GM20000 (cell line): ENCODE measurements at regions not wholly inside any gene's neighbourhood (a gene's known extent, or its start where the extent isn't known, plus 50 kb on each side); places are given as distances from the start of the nearest gene placed in this dataset.

Experiments
- DNase-seq: peaks from one replicate; pipeline ENCODE4 v3.0.0; 2012; ENCODE audit warnings: low spot score
- TF ChIP-seq, protein P1 (sequence below): IDR thresholded peaks from 2 replicates; pipeline ENCODE4 v1.5.1; 2012; ENCODE audit warnings: mild to moderate bottlenecking, control low read depth; ENCODE audit errors: extremely low read depth, missing control alignments

DNA sequence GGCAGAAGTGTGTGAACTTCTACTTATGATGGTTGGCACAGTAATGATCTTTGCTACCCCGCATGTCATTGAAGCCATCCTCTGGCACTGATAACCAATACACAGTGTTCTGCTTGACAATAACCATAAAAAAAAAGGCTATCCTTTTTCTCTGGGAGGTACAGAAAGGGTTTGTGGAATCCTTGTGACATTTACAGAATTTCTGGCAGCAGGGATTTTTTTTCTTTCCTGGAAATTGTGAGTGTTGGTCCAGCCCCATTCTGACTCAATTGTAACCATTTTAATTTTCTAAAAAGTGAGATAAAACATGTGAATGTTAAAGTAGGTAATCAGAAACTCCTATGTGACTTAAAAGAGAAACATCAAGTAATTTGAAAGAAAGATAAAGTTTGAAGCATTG is 943.8 kb downstream of the TMTC2 start:
- TF ChIP-seq, protein P1, sequence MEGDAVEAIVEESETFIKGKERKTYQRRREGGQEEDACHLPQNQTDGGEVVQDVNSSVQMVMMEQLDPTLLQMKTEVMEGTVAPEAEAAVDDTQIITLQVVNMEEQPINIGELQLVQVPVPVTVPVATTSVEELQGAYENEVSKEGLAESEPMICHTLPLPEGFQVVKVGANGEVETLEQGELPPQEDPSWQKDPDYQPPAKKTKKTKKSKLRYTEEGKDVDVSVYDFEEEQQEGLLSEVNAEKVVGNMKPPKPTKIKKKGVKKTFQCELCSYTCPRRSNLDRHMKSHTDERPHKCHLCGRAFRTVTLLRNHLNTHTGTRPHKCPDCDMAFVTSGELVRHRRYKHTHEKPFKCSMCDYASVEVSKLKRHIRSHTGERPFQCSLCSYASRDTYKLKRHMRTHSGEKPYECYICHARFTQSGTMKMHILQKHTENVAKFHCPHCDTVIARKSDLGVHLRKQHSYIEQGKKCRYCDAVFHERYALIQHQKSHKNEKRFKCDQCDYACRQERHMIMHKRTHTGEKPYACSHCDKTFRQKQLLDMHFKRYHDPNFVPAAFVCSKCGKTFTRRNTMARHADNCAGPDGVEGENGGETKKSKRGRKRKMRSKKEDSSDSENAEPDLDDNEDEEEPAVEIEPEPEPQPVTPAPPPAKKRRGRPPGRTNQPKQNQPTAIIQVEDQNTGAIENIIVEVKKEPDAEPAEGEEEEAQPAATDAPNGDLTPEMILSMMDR, result no peak

DNA sequence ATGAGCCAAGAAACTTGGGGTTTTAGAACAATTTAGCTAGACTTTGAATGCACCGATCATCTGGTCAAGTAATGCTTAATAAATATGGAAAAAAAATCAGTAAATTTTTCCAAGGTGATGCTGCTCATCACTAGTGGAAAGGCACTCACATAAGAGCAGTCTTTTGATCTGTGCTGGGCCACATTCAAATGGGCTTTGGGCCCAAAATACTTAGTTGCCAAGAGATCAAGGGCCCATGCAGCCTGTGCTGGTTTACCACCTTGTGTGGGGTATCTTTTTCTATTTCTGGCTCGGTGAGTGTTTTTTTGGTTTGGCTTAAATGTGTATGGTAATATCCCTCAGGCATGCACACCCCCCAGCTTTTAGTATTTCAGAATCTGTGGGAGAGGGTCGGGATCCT is 943.2 kb downstream of the TMTC2 start:
- no peak for DNase-seq
- TF ChIP-seq, protein P1, result no peak

More for the DNA sequence above, 943.8 kb downstream of the TMTC2 start:
- no peak for DNase-seq

DNA sequence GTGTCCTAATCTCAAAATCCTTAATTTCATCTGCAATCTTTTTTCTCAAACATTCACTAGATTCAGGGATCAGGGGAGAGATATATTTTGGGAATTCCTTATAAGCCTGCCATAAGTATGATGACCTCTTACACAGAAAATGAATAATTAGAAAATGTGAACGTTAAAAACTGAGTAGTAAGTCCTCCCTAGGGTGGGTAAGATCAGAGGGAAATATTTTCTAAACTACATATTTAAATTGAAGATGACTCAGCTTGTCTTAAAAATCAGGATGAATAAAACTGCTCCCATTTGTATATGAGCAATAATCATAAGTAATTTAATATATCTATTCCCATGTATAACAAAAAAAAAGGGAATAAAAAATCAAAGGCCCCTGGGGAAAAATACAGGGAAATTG is 935.5 kb downstream of the TMTC2 start:
- no peak for DNase-seq
- TF ChIP-seq, protein P1, result no peak

DNA sequence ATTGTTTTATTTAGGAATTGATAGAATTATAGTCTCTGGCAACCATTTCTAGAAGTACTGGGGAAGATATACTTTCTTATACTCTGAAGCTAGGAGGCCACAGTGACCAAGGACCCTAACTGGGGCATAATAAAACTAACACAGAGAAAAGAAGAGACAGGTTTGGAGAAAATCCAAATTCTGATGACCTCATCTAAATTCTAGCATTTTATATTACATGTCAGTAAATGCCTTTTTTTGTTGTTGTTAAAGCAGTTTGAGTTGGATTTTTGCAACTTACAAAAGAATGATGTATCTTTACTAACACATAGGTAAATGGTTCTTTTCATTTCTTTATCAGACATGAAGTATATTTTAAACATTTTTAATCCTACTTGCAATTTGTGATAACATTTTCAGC is 933.3 kb downstream of the TMTC2 start:
- TF ChIP-seq, protein P1, result no peak

DNA sequence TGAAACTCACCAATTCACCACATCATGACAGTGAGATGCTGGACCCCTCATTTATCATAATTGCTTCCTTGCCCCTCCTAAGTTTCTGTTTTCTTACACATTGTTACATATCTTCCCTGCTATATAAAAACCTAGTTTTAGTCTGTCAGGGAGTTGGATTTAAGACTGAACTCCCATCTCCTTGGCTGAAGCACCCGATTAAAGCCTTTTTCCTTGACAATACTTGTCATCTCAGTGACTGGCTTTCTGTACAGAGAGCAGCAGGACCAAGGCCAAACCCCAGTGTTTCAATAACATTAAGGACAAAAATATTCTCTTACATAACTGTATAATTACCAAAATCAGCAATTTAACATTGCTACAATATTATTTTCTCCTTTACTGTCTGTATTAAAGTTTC is 928.4 kb downstream of the TMTC2 start:
- no peak for DNase-seq
- TF ChIP-seq, protein P1, result no peak

More for the DNA sequence above, 933.3 kb downstream of the TMTC2 start:
- DNase-seq, result no peak

DNA sequence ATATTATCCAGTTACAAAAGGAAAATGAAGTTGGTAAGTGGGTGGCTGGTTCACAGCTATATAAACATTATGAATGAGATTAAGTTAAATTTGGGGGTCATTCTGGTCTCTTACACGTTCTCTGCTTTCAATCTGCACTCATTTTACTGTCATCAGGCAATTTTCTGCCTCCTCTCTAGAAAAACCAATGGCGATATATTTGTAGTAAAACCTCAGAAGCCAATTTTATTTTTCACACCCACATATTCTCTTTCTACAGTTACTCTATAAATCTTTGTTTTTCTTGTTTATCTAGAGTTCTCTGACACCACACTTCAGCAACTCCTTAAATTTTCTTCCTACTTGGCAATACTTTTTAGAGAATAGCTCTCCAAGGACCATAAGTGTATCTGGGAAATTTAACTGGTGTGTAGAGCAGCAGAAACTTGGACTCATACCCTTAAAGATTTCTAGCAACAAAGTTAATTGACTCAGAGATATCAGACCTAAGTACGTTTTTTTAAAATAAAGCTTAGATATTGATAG is 926.9 kb downstream of the TMTC2 start:
- no peak for DNase-seq
- TF ChIP-seq, protein P1, result no peak

DNA sequence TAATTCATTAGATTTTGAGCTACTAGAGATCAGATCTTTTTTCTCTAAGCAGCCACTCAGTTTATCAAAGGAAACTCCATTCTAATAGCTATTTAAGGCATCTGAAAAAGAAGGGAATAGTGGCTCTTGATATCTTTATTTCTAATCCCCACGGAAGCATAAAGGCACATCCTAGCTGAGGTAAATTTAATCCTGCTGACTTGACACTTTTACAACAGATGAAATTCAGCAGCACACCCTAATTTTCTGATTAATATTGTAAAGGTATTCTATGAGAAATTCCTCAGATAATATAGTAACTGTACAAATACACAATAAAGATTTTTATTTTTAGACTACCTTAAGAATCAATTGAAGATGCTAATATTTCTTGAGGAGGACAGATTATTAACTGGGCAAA is 916.4 kb downstream of the TMTC2 start:
- TF ChIP-seq, protein P1, result no peak
- DNase-seq, result no peak
